Skeletal muscle tissue (tissue), 3 donors: ENCODE measurements at regions not wholly inside any gene's neighbourhood (a gene's known extent, or its start where the extent isn't known, plus 50 kb on each side); places are given as distances from the start of the nearest gene placed in this dataset.

Source experiments
- H3K27ac ChIP-seq: one replicate; pipeline ENCODE4 v1.7.0; 2013; ENCODE audit warnings: mild to moderate bottlenecking, low read depth, low read length, inconsistent platforms
- H3K27me3 ChIP-seq, 3 donors: one replicate each; pipeline ENCODE4 v1.7.0; 2013; ENCODE audit warnings: low read length in 3 of 3; ENCODE audit not compliant: control insufficient read depth in 3 of 3, insufficient read depth in 3 of 3
- H3K36me3 ChIP-seq, 3 donors: one replicate each; pipeline ENCODE4 v1.7.0; 2013; ENCODE audit warnings: low read length in 3 of 3; ENCODE audit not compliant: control insufficient read depth in 3 of 3, insufficient read depth in 3 of 3
- H3K4me1 ChIP-seq, 3 donors: one replicate each; pipeline ENCODE4 v1.7.0; 2013; ENCODE audit warnings: low read length in 3 of 3, mild to moderate bottlenecking in 3 of 3; ENCODE audit not compliant: control insufficient read depth in 3 of 3, insufficient read depth in 3 of 3
- H3K4me3 ChIP-seq, 3 donors: one replicate each; pipeline ENCODE4 v1.7.0; 2013; ENCODE audit warnings: low read length in 3 of 3
- H3K9ac ChIP-seq, 3 donors: one replicate each; pipeline ENCODE4 v1.7.0; 2013; ENCODE audit warnings: low read length in 3 of 3, mild to moderate bottlenecking in 3 of 3, moderate library complexity in 2 of 3, low read depth in 1 of 3
- H3K9me3 ChIP-seq, 3 donors: one replicate each; pipeline ENCODE4 v1.7.0; 2013; ENCODE audit warnings: low read length in 3 of 3; ENCODE audit not compliant: control insufficient read depth in 3 of 3
- donor health status: Osteomylitis.

GRCh38 chr7:132653366-132653930 is 77.2 kb upstream of the PLXNA4 start:
- peaks cover 0 to 4% (median 2%) of the 10 kb centered on the region in 3 donors for H3K4me1 ChIP-seq
- no peak overlapping the region for H3K27ac ChIP-seq
- no peak overlapping the region for H3K9ac ChIP-seq
- H3K9me3 ChIP-seq: no peaks in the 10 kb centered on the region
- H3K36me3 ChIP-seq: no peaks in the 10 kb centered on the region
- H3K4me3 ChIP-seq: no peak overlapping the region
- H3K27me3 ChIP-seq: peaks cover 0 to 5% (median 2%) of the 10 kb centered on the region in 3 donors

DNA sequence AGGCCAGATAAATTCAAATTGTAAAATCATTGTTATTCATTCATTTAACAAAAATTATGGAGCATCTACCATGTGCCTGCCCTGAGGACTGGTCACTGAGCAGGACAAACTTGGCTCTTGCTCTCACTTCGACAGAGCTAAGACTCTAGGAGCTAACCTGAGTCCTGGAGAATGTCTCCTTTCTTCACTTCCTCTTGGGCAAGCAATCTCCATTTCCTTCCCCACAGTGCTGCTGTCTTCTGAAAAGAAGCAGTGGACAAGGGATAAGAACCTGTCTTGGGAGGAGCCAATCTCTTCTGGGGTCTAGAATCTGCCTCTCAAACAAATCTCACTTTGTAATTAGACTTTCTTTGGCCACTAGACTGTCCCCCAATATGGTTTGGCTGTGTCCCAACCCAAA is 76.2 kb upstream of the PLXNA4 start:
- Histone ChIP-seq H3K36me3 (no peaks in the 10 kb centered on the region), H3K27ac (no peak overlapping the region), H3K27me3 (peaks cover 0 to 5% (median 2%) of the 10 kb centered on the region in 3 donors), H3K9ac (no peak overlapping the region), H3K9me3 (no peaks in the 10 kb centered on the region), H3K4me1 (peaks cover 0 to 4% (median 2%) of the 10 kb centered on the region in 3 donors), H3K4me3 (no peak overlapping the region)

GRCh38 chr7:132650498-132650897 is 74.2 kb upstream of the PLXNA4 start:
- Histone ChIP-seq H3K9me3 (no peaks in the 10 kb centered on the region), H3K27me3 (peaks cover 0 to 3% (median 0%) of the 10 kb centered on the region in 3 donors), H3K4me3 (no peak overlapping the region), H3K9ac (no peak overlapping the region), H3K4me1 (peaks cover 0 to 4% (median 2%) of the 10 kb centered on the region in 3 donors), H3K36me3 (no peaks in the 10 kb centered on the region), H3K27ac (no peak overlapping the region)

- Histone ChIP-seq H3K27me3 (peaks cover 0 to 3% (median 0%) of the 10 kb centered on the region in 3 donors), H3K9me3 (no peaks in the 10 kb centered on the region), H3K9ac (no peak overlapping the region), H3K36me3 (no peaks in the 10 kb centered on the region), H3K4me1 (no peaks in the 10 kb centered on the region), H3K27ac (no peak overlapping the region), H3K4me3 (no peak overlapping the region)
Measured at GRCh38 chr7:132647311-132647710, 71.0 kb upstream of the PLXNA4 start.

- Histone ChIP-seq H3K4me3 (no peak overlapping the region), H3K9me3 (no peaks in the 10 kb centered on the region), H3K9ac (no peak overlapping the region), H3K27ac (no peak overlapping the region), H3K36me3 (no peaks in the 10 kb centered on the region), H3K4me1 (no peaks in the 10 kb centered on the region), H3K27me3 (peaks cover 0 to 3% (median 0%) of the 10 kb centered on the region in 3 donors)
Measured at GRCh38 chr7:132646052-132646451, 69.8 kb upstream of the PLXNA4 start.

GRCh38 chr7:132643302-132643701 is 67.0 kb upstream of the PLXNA4 start:
- Histone ChIP-seq H3K27ac (no peak overlapping the region), H3K36me3 (no peaks in the 10 kb centered on the region), H3K9ac (no peak overlapping the region), H3K9me3 (no peaks in the 10 kb centered on the region), H3K4me1 (no peaks in the 10 kb centered on the region), H3K27me3 (no peaks in the 10 kb centered on the region), H3K4me3 (no peak overlapping the region)

GRCh38 chr7:132641238-132641637 is 65.0 kb upstream of the PLXNA4 start:
- no peaks in the 10 kb centered on the region for H3K9me3 ChIP-seq
- H3K27ac ChIP-seq: no peak overlapping the region
- H3K27me3 ChIP-seq: no peaks in the 10 kb centered on the region
- no peak overlapping the region for H3K4me3 ChIP-seq
- no peaks in the 10 kb centered on the region for H3K36me3 ChIP-seq
- H3K9ac ChIP-seq: no peak overlapping the region
- H3K4me1 ChIP-seq: no peaks in the 10 kb centered on the region

DNA sequence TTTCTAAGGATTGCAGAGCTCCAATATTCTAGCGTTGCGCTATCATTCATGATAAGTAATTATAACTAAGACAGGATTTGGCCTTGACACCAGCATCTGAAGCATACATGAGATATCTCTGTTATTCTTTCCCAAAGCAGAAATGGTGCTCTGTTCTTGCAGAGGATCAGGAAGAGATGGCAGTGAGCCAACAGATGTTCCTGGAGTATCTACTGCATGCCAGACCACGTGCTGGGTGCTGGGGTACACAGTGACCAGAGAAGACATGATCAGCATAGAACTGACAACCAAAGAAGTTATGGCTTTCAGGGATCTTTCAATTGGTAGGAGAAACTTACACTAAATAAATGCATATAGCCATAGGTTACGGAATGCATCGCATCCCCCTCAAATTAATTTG is 63.7 kb upstream of the PLXNA4 start:
- no peak overlapping the region for H3K27ac ChIP-seq
- H3K27me3 ChIP-seq: no peaks in the 10 kb centered on the region
- H3K4me3 ChIP-seq: no peak overlapping the region
- no peak overlapping the region for H3K9ac ChIP-seq
- H3K4me1 ChIP-seq: no peaks in the 10 kb centered on the region
- no peaks in the 10 kb centered on the region for H3K36me3 ChIP-seq
- H3K9me3 ChIP-seq: no peaks in the 10 kb centered on the region

DNA sequence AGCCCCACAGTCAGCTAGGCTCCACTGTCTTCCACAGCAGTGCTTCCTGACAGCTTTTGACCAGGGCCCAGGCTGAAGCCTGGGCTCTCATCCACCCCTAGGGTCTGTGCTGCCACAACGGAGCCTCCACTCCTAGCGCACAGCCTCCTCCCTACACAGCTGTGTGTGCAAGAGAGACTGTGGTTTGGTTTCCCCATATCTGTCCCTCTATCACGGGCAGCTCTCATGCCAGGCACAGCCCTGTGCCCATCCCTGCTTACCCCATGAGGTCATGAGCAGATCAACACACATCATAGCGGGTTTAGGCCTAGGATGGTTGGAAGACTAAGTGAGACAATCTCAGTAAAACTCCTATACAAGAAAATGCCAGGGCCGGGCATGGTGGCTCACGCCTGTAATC is 61.7 kb upstream of the PLXNA4 start:
- Histone ChIP-seq H3K9ac (no peak overlapping the region), H3K9me3 (no peaks in the 10 kb centered on the region), H3K36me3 (no peaks in the 10 kb centered on the region), H3K27ac (no peak overlapping the region), H3K4me3 (no peak overlapping the region), H3K27me3 (peaks cover 0 to under 1% (median 0%) of the 10 kb centered on the region in 3 donors), H3K4me1 (no peaks in the 10 kb centered on the region)

DNA sequence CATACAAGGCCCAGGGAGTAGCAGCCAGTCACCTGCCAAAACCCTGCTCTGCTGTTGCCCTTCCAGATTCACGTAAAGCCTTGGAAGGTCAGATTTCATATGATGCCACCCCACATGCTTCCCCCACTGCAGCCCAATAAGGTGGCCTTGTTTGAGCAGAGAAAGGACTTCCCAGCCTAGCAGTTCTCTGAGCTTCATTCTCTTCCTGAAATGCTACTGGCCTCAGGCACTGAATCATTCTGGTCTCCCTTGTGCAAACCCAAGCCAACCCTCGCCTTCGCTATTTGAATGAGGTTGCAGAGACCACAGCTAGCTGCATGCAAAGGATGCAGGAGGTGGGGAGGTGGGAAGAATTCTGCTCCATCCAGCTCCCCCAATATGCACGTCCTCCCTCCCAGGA is 60.3 kb upstream of the PLXNA4 start:
- no peaks in the 10 kb centered on the region for H3K9me3 ChIP-seq
- no peaks in the 10 kb centered on the region for H3K36me3 ChIP-seq
- no peaks in the 10 kb centered on the region for H3K4me1 ChIP-seq
- no peak overlapping the region for H3K27ac ChIP-seq
- H3K27me3 ChIP-seq: peaks cover 0 to 3% (median 0%) of the 10 kb centered on the region in 3 donors
- no peak overlapping the region for H3K9ac ChIP-seq
- H3K4me3 ChIP-seq: no peak overlapping the region
